HepG2 (cell line): ENCODE measurements at regions not wholly inside any gene's neighbourhood (a gene's known extent, or its start where the extent isn't known, plus 50 kb on each side); places are given as distances from the start of the nearest gene placed in this dataset.

Source experiments
- MZF1 ChIP-seq: sonication (generic); formaldehyde crosslinking; IDR thresholded peaks from 2 replicates; pipeline ENCODE4 v1.8.1; 2023; ENCODE audit warnings: mild to moderate bottlenecking, missing genetic modification reagents, borderline replicate concordance
- POGZ ChIP-seq: sonication (generic); formaldehyde crosslinking; IDR thresholded peaks from 2 replicates; pipeline ENCODE4 v1.4.0; 2020; ENCODE audit warnings: mild to moderate bottlenecking, missing genetic modification reagents
- TOE1 ChIP-seq: sonication (generic); formaldehyde crosslinking; IDR thresholded peaks from 2 replicates; pipeline ENCODE4 v1.4.0; 2020; ENCODE audit warnings: mild to moderate bottlenecking, missing genetic modification reagents
- ZFP41 ChIP-seq: sonication (generic); formaldehyde crosslinking; IDR thresholded peaks from 2 replicates; pipeline ENCODE4 v1.4.0; 2020; ENCODE audit warnings: mild to moderate bottlenecking, missing genetic modification reagents, borderline replicate concordance
- TF ChIP-seq, protein P1 (sequence below): sonication (generic); formaldehyde crosslinking; IDR thresholded peaks from 2 replicates; pipeline ENCODE4 v1.5.0; 2020; ENCODE audit warnings: missing genetic modification reagents, mild to moderate bottlenecking, borderline replicate concordance
- TF ChIP-seq, protein P2 (sequence below): sonication (generic); formaldehyde crosslinking; conservative IDR thresholded peaks from 2 replicates; pipeline ENCODE4 v1.4.0; 2020; ENCODE audit warnings: mild to moderate bottlenecking, missing genetic modification reagents, moderate library complexity
- TF ChIP-seq, protein P3 (sequence below): conservative IDR thresholded peaks from 2 replicates; pipeline ENCODE4 v1.6.1; 2018; ENCODE audit warnings: missing genetic modification reagents
- TF ChIP-seq, protein P4 (sequence below): sonication (generic); formaldehyde crosslinking; IDR thresholded peaks from 2 replicates; pipeline ENCODE4 v1.8.1; 2023; ENCODE audit warnings: mild to moderate bottlenecking, inconsistent platforms, moderate library complexity, missing genetic modification reagents, borderline replicate concordance
- TF ChIP-seq, protein P5 (sequence below): sonication (generic); formaldehyde crosslinking; IDR thresholded peaks from 2 replicates; pipeline ENCODE4 v1.5.1; 2020; ENCODE audit warnings: missing genetic modification reagents, mild to moderate bottlenecking, borderline replicate concordance
- TF ChIP-seq, protein P6 (sequence below): sonication (generic); formaldehyde crosslinking; IDR thresholded peaks from 2 replicates; pipeline ENCODE4 v1.4.0; 2020; ENCODE audit warnings: missing genetic modification reagents
- TF ChIP-seq, protein P7 (sequence below): sonication (generic); formaldehyde crosslinking; IDR thresholded peaks from 2 replicates; pipeline ENCODE4 v1.4.0; 2020; ENCODE audit warnings: missing genetic modification reagents

DNA sequence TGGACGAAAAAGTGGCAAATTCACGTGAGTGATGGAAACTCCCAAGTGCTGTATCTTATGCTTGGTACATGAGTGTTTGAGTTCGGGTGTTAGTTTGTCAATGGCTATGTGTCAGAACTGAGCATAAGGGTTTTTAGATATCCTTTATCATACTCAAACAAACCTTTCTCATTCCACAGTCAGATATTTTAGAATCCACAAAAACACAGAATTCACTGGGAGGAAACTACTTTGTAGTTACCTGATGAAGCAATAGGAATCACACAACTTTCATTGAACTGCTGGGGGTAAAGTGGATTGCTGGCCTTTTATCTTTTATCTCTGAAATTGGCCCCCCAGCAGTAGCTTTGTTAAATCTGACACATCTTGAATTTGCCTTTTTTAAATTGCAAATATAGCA, 64.0 kb downstream of the DKK1 start (continued):
- TF ChIP-seq, protein P1, sequence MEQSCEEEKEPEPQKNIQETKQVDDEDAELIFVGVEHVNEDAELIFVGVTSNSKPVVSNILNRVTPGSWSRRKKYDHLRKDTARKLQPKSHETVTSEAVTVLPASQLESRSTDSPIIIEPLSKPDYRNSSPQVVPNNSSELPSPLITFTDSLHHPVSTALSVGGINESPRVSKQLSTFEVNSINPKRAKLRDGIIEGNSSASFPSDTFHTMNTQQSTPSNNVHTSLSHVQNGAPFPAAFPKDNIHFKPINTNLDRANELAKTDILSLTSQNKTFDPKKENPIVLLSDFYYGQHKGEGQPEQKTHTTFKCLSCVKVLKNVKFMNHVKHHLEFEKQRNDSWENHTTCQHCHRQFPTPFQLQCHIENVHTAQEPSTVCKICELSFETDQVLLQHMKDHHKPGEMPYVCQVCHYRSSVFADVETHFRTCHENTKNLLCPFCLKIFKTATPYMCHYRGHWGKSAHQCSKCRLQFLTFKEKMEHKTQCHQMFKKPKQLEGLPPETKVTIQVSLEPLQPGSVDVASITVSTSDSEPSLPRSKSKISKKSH (CRISPR knock-in tag) = no peak
- TF ChIP-seq, protein P2, sequence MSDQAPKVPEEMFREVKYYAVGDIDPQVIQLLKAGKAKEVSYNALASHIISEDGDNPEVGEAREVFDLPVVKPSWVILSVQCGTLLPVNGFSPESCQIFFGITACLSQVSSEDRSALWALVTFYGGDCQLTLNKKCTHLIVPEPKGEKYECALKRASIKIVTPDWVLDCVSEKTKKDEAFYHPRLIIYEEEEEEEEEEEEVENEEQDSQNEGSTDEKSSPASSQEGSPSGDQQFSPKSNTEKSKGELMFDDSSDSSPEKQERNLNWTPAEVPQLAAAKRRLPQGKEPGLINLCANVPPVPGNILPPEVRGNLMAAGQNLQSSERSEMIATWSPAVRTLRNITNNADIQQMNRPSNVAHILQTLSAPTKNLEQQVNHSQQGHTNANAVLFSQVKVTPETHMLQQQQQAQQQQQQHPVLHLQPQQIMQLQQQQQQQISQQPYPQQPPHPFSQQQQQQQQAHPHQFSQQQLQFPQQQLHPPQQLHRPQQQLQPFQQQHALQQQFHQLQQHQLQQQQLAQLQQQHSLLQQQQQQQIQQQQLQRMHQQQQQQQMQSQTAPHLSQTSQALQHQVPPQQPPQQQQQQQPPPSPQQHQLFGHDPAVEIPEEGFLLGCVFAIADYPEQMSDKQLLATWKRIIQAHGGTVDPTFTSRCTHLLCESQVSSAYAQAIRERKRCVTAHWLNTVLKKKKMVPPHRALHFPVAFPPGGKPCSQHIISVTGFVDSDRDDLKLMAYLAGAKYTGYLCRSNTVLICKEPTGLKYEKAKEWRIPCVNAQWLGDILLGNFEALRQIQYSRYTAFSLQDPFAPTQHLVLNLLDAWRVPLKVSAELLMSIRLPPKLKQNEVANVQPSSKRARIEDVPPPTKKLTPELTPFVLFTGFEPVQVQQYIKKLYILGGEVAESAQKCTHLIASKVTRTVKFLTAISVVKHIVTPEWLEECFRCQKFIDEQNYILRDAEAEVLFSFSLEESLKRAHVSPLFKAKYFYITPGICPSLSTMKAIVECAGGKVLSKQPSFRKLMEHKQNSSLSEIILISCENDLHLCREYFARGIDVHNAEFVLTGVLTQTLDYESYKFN (CRISPR knock-in tag) = peak; percentile 63
- TF ChIP-seq, protein P3, sequence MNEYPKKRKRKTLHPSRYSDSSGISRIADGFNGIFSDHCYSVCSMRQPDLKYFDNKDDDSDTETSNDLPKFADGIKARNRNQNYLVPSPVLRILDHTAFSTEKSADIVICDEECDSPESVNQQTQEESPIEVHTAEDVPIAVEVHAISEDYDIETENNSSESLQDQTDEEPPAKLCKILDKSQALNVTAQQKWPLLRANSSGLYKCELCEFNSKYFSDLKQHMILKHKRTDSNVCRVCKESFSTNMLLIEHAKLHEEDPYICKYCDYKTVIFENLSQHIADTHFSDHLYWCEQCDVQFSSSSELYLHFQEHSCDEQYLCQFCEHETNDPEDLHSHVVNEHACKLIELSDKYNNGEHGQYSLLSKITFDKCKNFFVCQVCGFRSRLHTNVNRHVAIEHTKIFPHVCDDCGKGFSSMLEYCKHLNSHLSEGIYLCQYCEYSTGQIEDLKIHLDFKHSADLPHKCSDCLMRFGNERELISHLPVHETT (CRISPR knock-in tag) = peak; percentile 67; the same call in 1 of the 2 replicates
- TF ChIP-seq, protein P4, sequence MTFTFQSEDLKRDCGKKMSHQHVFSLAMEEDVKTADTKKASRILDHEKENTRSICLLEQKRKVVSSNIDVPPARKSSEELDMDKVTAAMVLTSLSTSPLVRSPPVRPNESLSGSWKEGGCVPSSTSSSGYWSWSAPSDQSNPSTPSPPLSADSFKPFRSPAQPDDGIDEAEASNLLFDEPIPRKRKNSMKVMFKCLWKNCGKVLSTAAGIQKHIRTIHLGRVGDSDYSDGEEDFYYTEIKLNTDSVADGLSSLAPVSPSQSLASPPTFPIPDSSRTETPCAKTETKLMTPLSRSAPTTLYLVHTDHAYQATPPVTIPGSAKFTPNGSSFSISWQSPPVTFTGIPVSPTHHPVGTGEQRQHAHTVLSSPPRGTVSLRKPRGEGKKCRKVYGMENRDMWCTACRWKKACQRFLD (CRISPR knock-in tag) = no peak
- TF ChIP-seq TOE1 (CRISPR knock-in tag) (no peak), POGZ (CRISPR knock-in tag) (peak; percentile 13; the same call in 1 of the 2 replicates), MZF1 (CRISPR knock-in tag) (no peak), ZFP41 (no peak)
- TF ChIP-seq, protein P5, sequence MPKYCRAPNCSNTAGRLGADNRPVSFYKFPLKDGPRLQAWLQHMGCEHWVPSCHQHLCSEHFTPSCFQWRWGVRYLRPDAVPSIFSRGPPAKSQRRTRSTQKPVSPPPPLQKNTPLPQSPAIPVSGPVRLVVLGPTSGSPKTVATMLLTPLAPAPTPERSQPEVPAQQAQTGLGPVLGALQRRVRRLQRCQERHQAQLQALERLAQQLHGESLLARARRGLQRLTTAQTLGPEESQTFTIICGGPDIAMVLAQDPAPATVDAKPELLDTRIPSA (CRISPR knock-in tag) = no peak
- TF ChIP-seq, protein P6, sequence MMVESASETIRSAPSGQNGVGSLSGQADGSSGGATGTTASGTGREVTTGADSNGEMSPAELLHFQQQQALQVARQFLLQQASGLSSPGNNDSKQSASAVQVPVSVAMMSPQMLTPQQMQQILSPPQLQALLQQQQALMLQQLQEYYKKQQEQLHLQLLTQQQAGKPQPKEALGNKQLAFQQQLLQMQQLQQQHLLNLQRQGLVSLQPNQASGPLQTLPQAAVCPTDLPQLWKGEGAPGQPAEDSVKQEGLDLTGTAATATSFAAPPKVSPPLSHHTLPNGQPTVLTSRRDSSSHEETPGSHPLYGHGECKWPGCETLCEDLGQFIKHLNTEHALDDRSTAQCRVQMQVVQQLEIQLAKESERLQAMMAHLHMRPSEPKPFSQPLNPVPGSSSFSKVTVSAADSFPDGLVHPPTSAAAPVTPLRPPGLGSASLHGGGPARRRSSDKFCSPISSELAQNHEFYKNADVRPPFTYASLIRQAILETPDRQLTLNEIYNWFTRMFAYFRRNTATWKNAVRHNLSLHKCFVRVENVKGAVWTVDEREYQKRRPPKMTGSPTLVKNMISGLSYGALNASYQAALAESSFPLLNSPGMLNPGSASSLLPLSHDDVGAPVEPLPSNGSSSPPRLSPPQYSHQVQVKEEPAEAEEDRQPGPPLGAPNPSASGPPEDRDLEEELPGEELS (CRISPR knock-in tag) = peak; percentile 71
- TF ChIP-seq, protein P7, sequence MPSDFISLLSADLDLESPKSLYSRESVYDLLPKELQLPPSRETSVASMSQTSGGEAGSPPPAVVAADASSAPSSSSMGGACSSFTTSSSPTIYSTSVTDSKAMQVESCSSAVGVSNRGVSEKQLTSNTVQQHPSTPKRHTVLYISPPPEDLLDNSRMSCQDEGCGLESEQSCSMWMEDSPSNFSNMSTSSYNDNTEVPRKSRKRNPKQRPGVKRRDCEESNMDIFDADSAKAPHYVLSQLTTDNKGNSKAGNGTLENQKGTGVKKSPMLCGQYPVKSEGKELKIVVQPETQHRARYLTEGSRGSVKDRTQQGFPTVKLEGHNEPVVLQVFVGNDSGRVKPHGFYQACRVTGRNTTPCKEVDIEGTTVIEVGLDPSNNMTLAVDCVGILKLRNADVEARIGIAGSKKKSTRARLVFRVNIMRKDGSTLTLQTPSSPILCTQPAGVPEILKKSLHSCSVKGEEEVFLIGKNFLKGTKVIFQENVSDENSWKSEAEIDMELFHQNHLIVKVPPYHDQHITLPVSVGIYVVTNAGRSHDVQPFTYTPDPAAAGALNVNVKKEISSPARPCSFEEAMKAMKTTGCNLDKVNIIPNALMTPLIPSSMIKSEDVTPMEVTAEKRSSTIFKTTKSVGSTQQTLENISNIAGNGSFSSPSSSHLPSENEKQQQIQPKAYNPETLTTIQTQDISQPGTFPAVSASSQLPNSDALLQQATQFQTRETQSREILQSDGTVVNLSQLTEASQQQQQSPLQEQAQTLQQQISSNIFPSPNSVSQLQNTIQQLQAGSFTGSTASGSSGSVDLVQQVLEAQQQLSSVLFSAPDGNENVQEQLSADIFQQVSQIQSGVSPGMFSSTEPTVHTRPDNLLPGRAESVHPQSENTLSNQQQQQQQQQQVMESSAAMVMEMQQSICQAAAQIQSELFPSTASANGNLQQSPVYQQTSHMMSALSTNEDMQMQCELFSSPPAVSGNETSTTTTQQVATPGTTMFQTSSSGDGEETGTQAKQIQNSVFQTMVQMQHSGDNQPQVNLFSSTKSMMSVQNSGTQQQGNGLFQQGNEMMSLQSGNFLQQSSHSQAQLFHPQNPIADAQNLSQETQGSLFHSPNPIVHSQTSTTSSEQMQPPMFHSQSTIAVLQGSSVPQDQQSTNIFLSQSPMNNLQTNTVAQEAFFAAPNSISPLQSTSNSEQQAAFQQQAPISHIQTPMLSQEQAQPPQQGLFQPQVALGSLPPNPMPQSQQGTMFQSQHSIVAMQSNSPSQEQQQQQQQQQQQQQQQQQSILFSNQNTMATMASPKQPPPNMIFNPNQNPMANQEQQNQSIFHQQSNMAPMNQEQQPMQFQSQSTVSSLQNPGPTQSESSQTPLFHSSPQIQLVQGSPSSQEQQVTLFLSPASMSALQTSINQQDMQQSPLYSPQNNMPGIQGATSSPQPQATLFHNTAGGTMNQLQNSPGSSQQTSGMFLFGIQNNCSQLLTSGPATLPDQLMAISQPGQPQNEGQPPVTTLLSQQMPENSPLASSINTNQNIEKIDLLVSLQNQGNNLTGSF = no peak
